Anterior cingulate cortex (tissue), 58 donors: ENCODE measurements at regions not wholly inside any gene's neighbourhood (a gene's known extent, or its start where the extent isn't known, plus 50 kb on each side); places are given as distances from the start of the nearest gene placed in this dataset.

Experiments used
- DNase-seq, 58 donors: peaks; one replicate each; lab custom pipeline; 2025; lab: John Stamatoyannopoulos, UW

- peak in 5 of 58 donors; percentile 3 to 37 (median 6) for DNase-seq
Measured at GRCh38 chr12:113689047-113689610, 217.5 kb upstream of the LHX5 start.

- DNase-seq = no peak
Measured at GRCh38 chr12:113688313-113688712, 216.6 kb upstream of the LHX5 start.

GRCh38 chr12:113684908-113685782, 213.5 kb upstream of the LHX5 start:
- DNase-seq = peak in 14 of 58 donors; percentile 2 to 44 (median 9)

DNA sequence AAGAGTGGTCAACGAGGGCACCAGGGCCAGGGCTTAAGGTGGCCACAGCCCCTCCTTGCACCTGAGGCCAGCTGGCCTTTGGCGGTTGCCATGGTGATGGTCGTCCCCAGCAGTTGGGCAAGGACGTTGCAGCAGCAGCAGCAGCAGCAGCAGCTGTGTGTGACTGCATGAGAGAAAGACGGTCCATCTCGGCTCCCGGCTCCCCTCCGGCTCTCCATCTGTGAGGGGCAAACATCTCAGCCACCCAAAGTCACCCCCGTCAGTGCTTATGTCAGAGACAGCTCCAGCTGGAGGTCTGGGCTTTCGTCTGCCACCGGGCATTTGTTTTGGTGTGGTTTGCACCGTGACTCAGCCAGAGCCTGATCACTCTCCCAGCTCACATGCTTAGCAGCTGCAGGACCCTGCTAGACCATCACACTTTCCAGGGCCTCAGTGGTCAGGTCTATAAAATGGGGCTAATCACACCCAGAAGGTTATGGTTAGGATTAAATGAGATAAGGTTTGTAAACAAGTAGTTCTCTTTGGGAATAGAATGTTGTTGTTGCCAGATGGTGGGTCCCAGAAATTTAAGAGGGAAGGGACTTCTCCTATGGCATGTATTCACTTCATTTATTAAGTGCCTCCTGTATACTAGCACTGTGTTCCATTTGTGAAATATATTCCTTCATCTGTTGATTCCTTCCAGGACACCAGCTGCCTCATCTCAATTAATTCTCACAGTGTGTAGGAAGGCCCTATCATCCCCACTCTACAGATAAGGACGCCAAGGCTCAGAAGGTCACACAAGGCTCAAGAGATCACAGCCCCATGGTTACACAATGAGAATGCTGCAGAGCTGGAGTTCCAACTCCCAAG, 212.6 kb upstream of the LHX5 start:
- no peak for DNase-seq

DNA sequence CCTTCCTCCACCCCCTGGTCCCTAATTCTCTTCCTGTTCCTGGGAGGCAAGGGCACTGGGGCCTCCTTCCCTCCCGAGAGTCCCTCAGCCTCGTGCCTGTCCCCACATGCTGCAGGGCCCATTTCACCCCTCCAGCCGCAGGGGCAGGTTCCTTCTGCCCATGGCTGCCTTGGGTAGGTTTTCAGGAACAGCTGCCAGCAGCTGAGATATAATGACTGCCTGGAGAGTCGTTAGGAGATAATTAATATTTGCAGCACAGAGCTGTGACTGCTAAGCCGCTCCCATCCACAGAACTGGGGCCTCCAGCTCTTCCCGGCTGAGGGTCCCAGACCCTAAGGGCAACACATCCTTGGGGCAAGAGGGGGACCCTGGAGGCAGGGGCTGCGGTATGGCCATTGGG, 211.9 kb upstream of the LHX5 start:
- DNase-seq = no peak

GRCh38 chr12:113680868-113681267, 209.2 kb upstream of the LHX5 start:
- no peak for DNase-seq

DNA sequence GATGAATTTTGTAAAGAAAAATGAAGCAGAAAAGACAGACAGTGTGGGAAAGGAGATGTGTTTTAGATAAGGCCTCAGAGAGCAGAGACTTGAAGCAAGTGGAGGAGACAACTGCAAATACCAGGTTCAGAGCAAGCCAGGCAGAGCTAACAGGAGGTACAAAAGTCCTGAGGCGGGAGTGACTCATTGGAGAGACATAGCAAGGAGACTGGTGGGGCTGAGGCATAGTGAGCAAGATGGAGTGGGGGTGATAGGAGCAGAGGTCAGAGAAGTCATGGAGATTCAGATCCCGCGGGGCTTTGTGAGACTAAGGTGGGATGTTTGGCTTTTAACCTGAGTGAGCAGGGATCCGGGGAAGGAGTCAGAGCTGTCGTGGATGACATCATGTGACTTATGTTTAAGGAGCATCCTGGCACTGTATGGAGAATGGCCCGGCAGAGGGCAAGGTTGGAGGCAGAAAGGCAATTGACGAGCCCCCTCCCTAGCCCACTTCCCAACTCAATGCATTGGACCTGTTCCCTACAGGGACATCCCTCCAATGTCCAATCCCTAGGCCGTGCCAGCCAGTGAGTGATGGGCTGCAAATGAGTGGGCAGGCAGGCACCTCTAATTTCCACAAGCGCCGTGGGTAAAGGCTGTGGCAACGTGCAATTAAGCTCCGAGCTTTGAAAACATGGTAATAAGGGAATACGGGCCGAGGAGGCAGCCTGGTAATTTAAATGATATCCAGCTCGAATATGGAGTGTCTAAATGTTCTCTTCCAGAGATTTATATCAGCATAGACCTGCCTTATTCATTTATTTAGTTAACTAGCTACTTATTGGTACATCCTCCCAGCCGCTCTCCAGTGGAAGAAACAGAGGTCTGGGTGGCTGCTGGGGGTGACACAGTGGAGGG, 206.8 kb upstream of the LHX5 start:
- DNase-seq = no peak

- DNase-seq = no peak
Measured at GRCh38 chr12:113676547-113676946, 204.9 kb upstream of the LHX5 start.

DNA sequence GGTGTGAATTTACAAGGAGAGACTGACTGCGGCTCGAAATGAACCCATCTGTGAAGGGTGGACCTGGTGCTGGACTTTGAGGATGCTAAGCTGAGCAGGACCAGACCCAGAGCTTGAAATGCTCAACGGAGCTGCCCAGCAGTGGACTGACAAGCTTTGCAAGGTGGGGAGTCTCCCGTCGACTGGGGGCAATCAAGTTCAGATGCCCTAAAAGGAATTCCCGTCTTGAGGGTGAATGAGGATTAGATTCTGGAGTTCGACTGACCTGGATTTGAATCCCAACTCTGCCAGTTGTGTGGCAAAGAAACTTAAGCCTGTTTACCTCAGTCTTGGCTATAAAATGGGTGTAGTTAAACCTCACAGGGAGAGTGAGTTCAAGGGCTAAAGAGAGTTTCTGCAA, 204.4 kb upstream of the LHX5 start:
- no peak for DNase-seq

GRCh38 chr12:113674996-113675395, 203.3 kb upstream of the LHX5 start:
- DNase-seq = no peak

GRCh38 chr12:113674302-113674701, 202.6 kb upstream of the LHX5 start:
- no peak for DNase-seq

DNA sequence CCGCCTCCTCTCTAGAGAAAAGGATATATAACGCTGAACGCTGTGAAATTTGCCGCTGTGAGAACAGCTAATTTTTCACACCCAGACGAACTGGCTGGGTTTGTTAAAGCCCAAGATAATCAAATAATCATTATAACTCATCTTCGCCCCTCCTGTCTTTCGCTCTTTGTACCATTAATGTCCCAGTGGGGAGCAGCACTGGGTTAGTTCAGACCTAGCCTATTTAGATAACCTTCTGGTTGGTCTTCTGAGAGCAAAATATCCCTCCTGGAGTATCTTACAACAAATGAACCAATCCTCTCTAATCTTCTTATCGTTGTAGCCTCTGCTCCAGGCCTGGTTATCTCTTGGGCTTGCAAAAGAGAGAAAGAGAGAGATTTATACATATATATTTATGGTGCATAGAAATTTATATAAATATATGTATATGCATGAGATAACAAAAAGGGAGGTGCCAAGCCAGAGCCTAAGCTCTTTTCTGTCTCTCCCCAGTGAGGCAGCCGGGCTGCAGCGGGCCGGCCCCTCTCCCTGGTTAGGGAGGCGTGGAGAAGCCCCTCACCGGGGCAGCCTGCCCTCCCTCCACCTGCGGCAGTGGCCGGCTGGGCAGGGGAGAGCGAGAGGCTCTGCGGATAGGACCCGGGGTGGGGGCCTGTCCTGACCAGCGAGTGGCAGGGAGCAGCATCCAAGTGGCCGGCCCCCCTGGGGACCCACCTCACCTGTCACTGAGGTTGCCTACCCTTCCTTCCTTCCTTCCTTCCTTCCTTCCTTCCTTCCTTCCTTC, 202.0 kb upstream of the LHX5 start:
- DNase-seq = no peak

- DNase-seq = no peak
Measured at GRCh38 chr12:113670742-113671141, 199.1 kb upstream of the LHX5 start.

DNA sequence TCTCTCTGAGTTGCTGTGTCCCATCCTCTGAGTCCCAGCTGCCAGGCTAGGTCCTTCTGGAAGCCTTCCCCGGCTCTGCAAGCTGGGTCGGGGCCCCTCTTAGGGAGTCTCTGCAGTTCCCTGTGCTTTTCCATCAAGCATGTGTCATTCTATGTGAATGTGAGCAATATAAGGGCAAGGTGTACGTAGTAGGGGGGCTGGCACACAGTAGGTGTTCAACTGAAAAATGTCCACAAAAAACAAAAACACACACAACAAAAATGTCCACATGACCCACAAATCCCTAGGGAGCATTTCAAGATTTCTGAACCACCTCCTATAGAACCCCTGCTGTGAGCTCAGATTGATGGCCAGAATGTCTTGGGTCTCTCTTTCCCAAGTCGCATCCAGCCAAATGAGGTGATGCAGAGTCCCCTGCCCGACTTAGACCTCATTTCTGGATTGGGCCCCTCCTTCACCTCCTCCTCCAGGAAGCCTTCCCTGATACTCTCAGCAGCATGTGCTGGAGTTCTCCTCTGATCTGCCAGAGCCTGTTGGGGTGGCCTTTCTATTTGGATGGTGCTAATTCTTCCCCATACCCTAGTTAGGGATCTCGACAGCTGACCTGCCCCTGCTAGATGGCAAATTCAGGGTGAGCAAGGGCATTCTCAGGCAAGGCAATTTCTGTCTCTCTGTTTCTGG, 196.1 kb upstream of the LHX5 start:
- DNase-seq = no peak

DNA sequence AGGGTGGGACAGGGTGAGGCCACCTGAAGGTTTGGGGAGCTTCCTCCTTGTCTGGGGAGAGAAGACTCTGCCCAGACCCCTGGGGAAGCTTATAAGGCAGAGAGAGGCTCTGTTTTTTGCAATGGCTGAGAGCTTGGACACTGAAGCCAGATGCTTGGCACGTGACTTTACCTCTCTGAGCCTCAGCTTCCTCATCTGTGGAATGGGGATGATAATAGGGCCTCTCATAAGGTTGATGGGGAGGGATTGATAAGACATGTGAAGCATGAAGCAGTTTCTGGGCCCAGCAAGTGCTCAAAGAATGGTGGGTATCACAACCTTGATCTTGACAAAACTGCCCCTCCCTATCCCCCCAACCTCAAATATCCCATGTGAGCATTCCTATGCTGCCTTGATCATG, 195.4 kb upstream of the LHX5 start:
- DNase-seq = no peak

GRCh38 chr12:113666223-113666622, 194.6 kb upstream of the LHX5 start:
- no peak for DNase-seq

DNA sequence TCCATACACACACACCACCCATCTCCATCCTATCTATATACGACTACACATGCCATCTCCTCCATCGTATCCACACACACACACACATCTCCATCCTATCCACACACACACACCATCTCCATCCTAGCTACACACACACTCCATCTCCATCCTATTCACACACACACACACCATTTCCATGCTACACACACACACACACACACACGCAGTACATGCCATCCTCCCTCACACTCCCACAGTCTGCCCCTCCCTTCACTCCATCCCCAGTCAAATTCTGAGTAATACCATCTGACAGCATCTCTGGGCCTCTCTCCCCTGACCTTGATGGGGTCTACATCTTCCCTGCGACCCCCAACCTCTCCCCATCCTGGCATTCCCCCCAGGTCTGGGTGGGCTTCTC, 193.8 kb upstream of the LHX5 start:
- DNase-seq = no peak

- DNase-seq = no peak
Measured at GRCh38 chr12:113664224-113664681, 192.6 kb upstream of the LHX5 start.

DNA sequence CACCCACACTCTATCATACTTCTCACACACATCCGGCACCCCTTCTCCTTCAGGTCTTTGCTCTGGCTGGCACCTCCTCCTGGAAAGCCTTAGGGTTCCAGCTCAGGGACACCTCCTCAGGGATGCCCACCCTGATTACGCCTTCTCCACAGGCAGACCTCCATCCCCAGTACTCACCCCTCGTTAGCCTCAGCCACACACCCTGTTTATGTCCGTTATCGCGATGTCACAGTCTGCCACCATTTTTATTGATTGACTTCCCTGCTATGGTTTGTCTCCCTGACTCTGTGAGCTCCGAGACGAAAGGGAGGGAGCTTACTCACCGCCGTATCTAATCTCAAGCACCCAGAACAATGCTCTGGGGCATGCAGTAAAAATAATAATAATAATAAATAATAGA, 191.7 kb upstream of the LHX5 start:
- DNase-seq = no peak
